ENCODE measurements at regions not wholly inside any gene's neighbourhood (a gene's known extent, or its start where the extent isn't known, plus 50 kb on each side); places are given as distances from the start of the nearest gene placed in this dataset.

DNA sequence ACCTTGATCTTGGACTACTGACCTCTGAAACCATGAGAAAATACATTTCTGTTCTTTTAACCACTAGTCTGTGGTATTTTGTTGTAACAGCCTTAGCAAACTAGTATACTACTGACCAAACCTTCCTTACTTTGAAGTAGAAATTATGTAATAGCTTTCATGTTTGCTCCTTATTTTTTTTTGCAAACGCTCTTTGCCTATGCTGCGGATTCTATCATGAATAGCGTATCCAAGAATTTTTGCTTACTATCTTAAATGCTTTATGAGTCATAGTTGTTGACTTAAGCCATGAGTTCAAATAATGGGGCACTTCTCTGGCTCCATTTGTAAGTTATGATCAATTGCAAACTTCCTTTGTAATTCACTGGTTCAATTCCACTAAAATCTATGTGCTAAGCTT, 154.8 kb upstream of the CYLC2 start:
- H3K27me3 ChIP-seq (ENCODE audit: low read length), result no peaks in the 10 kb centered on the region
- no peak overlapping the region for H3K9ac ChIP-seq (ENCODE audit: low read length)
- no peak overlapping the region for H3K4me3 ChIP-seq (ENCODE audit: insufficient read depth, low read length, poor library complexity, severe bottlenecking)
- no peaks in the 10 kb centered on the region for H3K9me2 ChIP-seq (replicated peaks; ENCODE audit: insufficient read depth, low read length)
- H4K20me1 ChIP-seq (ENCODE audit: low read depth, low read length), result no peaks in the 10 kb centered on the region
- H3F3A ChIP-seq (ENCODE audit: insufficient read depth), result no peaks in the 10 kb centered on the region
- no peaks in the 10 kb centered on the region for H3K36me3 ChIP-seq (ENCODE audit: low read length)
- no peaks in the 10 kb centered on the region for H3K79me2 ChIP-seq (ENCODE audit: insufficient read depth, low read length)
- no peak for TF ChIP-seq EZH2phosphoT487 (conservative IDR thresholded peaks at IDR 0.05; ENCODE audit: low read length)
- TF ChIP-seq, protein P1, sequence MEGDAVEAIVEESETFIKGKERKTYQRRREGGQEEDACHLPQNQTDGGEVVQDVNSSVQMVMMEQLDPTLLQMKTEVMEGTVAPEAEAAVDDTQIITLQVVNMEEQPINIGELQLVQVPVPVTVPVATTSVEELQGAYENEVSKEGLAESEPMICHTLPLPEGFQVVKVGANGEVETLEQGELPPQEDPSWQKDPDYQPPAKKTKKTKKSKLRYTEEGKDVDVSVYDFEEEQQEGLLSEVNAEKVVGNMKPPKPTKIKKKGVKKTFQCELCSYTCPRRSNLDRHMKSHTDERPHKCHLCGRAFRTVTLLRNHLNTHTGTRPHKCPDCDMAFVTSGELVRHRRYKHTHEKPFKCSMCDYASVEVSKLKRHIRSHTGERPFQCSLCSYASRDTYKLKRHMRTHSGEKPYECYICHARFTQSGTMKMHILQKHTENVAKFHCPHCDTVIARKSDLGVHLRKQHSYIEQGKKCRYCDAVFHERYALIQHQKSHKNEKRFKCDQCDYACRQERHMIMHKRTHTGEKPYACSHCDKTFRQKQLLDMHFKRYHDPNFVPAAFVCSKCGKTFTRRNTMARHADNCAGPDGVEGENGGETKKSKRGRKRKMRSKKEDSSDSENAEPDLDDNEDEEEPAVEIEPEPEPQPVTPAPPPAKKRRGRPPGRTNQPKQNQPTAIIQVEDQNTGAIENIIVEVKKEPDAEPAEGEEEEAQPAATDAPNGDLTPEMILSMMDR (IDR thresholded peaks at IDR 0.05; ENCODE audit: insufficient read depth, low read length, poor library complexity, severe bottlenecking), result no peak
- no peak overlapping the region for H2AFZ ChIP-seq (ENCODE audit: low read depth, low read length, severe bottlenecking)
- no peak overlapping the region for H3K4me2 ChIP-seq (ENCODE audit: low read depth, low read length, poor library complexity, severe bottlenecking)
- no peaks in the 10 kb centered on the region for H3K9me3 ChIP-seq (ENCODE audit: insufficient read depth, low read length)
- H3K27ac ChIP-seq (ENCODE audit: low read depth, low read length), result no peak overlapping the region

DNA sequence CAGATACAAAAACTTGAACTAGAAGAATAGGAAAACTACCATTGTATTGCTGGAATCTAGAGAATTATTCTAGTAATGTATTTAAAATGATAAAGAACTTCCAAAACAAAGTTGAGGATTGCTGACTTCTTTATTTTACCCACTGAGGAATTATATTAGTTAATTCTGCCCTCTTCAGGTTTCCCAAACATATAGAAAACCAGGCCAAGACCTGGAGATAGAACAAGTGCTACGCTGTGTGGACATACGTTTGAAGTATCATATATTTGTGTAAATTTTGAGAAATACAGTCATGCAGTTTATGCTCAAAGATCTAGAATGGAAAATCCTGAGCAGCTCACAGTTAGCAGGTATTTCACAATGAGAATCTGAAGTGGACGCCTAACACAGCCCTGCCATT, 162.3 kb upstream of the CYLC2 start:
- Histone ChIP-seq H3K4me2 (ENCODE audit: low read depth, low read length, poor library complexity, severe bottlenecking) (no peak overlapping the region), H3K27ac (ENCODE audit: low read depth, low read length) (no peak overlapping the region), H3K9ac (ENCODE audit: low read length) (no peak overlapping the region), H3K36me3 (ENCODE audit: low read length) (no peaks in the 10 kb centered on the region), H3F3A (ENCODE audit: insufficient read depth) (no peaks in the 10 kb centered on the region), H2AFZ (ENCODE audit: low read depth, low read length, severe bottlenecking) (no peak overlapping the region), H3K27me3 (ENCODE audit: low read length) (no peaks in the 10 kb centered on the region), H3K79me2 (ENCODE audit: insufficient read depth, low read length) (no peaks in the 10 kb centered on the region), H3K9me3 (ENCODE audit: insufficient read depth, low read length) (no peaks in the 10 kb centered on the region), H3K4me3 (ENCODE audit: insufficient read depth, low read length, poor library complexity, severe bottlenecking) (no peak overlapping the region), H3K9me2 (replicated peaks; ENCODE audit: insufficient read depth, low read length) (no peaks in the 10 kb centered on the region), H4K20me1 (ENCODE audit: low read depth, low read length) (no peaks in the 10 kb centered on the region)
- TF ChIP-seq EZH2phosphoT487 (conservative IDR thresholded peaks at IDR 0.05; ENCODE audit: low read length), result no peak
- TF ChIP-seq, protein P1 (IDR thresholded peaks at IDR 0.05; ENCODE audit: insufficient read depth, low read length, poor library complexity, severe bottlenecking), result no peak

DNA sequence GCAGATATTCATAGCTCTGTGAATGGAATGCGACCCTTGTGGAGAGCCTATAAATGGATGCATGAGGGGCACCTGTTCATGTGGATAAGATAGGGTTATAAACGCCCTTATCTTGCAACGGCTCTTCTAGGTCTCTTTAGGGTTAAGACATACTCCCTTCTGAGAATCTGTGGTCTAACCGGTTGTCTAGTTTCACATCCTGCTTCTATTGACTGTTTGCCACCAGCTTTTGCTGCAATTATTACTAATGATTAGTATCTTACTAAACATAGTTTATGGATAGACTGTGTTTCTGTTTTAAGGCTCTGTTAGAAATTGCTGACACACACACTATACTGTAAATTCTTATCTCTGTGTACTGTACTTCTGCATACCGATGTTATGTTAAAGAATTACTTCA, 198.9 kb upstream of the CYLC2 start:
- no peak overlapping the region for H2AFZ ChIP-seq (ENCODE audit: low read depth, low read length, severe bottlenecking)
- no peak overlapping the region for H3K4me2 ChIP-seq (ENCODE audit: low read depth, low read length, poor library complexity, severe bottlenecking)
- H3F3A ChIP-seq (ENCODE audit: insufficient read depth), result no peaks in the 10 kb centered on the region
- no peaks in the 10 kb centered on the region for H4K20me1 ChIP-seq (ENCODE audit: low read depth, low read length)
- H3K79me2 ChIP-seq (ENCODE audit: insufficient read depth, low read length), result no peaks in the 10 kb centered on the region
- no peaks in the 10 kb centered on the region for H3K27me3 ChIP-seq (ENCODE audit: low read length)
- no peak overlapping the region for H3K27ac ChIP-seq (ENCODE audit: low read depth, low read length)
- no peaks in the 10 kb centered on the region for H3K36me3 ChIP-seq (ENCODE audit: low read length)
- H3K9me2 ChIP-seq (replicated peaks; ENCODE audit: insufficient read depth, low read length), result no peaks in the 10 kb centered on the region
- TF ChIP-seq EZH2phosphoT487 (conservative IDR thresholded peaks at IDR 0.05; ENCODE audit: low read length), result no peak
- TF ChIP-seq, protein P1 (IDR thresholded peaks at IDR 0.05; ENCODE audit: insufficient read depth, low read length, poor library complexity, severe bottlenecking), result no peak
- H3K9me3 ChIP-seq (ENCODE audit: insufficient read depth, low read length), result no peaks in the 10 kb centered on the region
- no peak overlapping the region for H3K9ac ChIP-seq (ENCODE audit: low read length)
- H3K4me3 ChIP-seq (ENCODE audit: insufficient read depth, low read length, poor library complexity, severe bottlenecking), result no peak overlapping the region

GRCh38 chr9:102795532-102795931, 199.6 kb upstream of the CYLC2 start:
- Histone ChIP-seq H4K20me1 (ENCODE audit: low read depth, low read length) (no peaks in the 10 kb centered on the region), H3K27me3 (ENCODE audit: low read length) (no peaks in the 10 kb centered on the region), H3K36me3 (ENCODE audit: low read length) (no peaks in the 10 kb centered on the region), H3K79me2 (ENCODE audit: insufficient read depth, low read length) (no peaks in the 10 kb centered on the region), H3K9ac (ENCODE audit: low read length) (no peak overlapping the region), H2AFZ (ENCODE audit: low read depth, low read length, severe bottlenecking) (no peak overlapping the region), H3K9me3 (ENCODE audit: insufficient read depth, low read length) (no peaks in the 10 kb centered on the region), H3K9me2 (replicated peaks; ENCODE audit: insufficient read depth, low read length) (no peaks in the 10 kb centered on the region), H3K4me2 (ENCODE audit: low read depth, low read length, poor library complexity, severe bottlenecking) (no peak overlapping the region), H3K4me3 (ENCODE audit: insufficient read depth, low read length, poor library complexity, severe bottlenecking) (no peak overlapping the region), H3F3A (ENCODE audit: insufficient read depth) (no peaks in the 10 kb centered on the region), H3K27ac (ENCODE audit: low read depth, low read length) (no peak overlapping the region)
- TF ChIP-seq, protein P1 (IDR thresholded peaks at IDR 0.05; ENCODE audit: insufficient read depth, low read length, poor library complexity, severe bottlenecking), result no peak
- TF ChIP-seq EZH2phosphoT487 (conservative IDR thresholded peaks at IDR 0.05; ENCODE audit: low read length), result no peak
